ENCODE measurements at regions not wholly inside any gene's neighbourhood (a gene's known extent, or its start where the extent isn't known, plus 50 kb on each side); places are given as distances from the start of the nearest gene placed in this dataset.

DNA sequence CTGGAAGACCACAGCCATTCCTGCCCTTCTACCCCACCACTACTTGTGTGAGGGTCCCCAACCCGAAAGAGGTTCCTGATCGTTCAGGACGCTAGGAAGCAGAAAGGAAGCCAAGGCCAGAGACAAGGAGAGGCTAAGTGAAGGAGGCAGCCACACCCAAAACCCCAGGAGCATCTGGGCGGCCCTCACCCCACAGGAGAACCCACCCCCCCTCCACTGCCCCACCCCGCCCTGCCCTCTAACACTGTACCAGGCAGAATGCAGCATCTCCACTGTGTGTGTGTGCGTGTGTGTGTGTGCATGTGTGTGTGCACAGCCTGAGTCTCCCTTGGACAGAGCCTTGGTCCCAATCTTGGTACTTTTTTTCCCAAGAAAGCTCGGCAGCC lies 207.5 kb upstream of the HAAO start:
- Histone ChIP-seq H3K4me1 (ENCODE audit: control insufficient read depth in 4 of 4, insufficient read depth in 4 of 4, low read length in 3 of 4) (peaks cover 0 to 9% (median 3%) of the 10 kb centered on the region in 4 donors), H3K36me3 (ENCODE audit: control insufficient read depth in 4 of 4, insufficient read depth in 3 of 4, low read depth in 1 of 4, low read length in 3 of 4) (no peaks in the 10 kb centered on the region), H3K9me3 (ENCODE audit: control insufficient read depth in 4 of 4, low read length in 3 of 4) (no peaks in the 10 kb centered on the region), H3K27me3 (ENCODE audit: control insufficient read depth in 4 of 4, insufficient read depth in 4 of 4, low read length in 3 of 4) (no peaks in the 10 kb centered on the region), H3K9ac (ENCODE audit: low read depth in 1 of 2, low read length in 2 of 2) (no peak overlapping the region), H3K27ac (ENCODE audit: low read depth in 1 of 2, low read length in 2 of 2) (no peak overlapping the region), H3K4me3 (ENCODE audit: low read depth in 1 of 3, low read length in 3 of 3) (no peak overlapping the region)
- WGBS = 92% methylated on average over 7 of the region's 7 CpGs
- TF ChIP-seq HNF4A (conservative IDR thresholded peaks at IDR 0.05) = no peak
- TF ChIP-seq EGR1 (IDR thresholded peaks at IDR 0.05; ENCODE audit: low read depth in 2 of 2) = no peak
- no peak for TF ChIP-seq NR2F2 (IDR thresholded peaks at IDR 0.05)
- TF ChIP-seq FOXA1 (IDR thresholded peaks at IDR 0.05) = no peak
- TF ChIP-seq, protein P1, sequence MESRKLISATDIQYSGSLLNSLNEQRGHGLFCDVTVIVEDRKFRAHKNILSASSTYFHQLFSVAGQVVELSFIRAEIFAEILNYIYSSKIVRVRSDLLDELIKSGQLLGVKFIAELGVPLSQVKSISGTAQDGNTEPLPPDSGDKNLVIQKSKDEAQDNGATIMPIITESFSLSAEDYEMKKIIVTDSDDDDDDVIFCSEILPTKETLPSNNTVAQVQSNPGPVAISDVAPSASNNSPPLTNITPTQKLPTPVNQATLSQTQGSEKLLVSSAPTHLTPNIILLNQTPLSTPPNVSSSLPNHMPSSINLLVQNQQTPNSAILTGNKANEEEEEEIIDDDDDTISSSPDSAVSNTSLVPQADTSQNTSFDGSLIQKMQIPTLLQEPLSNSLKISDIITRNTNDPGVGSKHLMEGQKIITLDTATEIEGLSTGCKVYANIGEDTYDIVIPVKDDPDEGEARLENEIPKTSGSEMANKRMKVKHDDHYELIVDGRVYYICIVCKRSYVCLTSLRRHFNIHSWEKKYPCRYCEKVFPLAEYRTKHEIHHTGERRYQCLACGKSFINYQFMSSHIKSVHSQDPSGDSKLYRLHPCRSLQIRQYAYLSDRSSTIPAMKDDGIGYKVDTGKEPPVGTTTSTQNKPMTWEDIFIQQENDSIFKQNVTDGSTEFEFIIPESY (IDR thresholded peaks at IDR 0.05) = no peak
- TF ChIP-seq, protein P2, sequence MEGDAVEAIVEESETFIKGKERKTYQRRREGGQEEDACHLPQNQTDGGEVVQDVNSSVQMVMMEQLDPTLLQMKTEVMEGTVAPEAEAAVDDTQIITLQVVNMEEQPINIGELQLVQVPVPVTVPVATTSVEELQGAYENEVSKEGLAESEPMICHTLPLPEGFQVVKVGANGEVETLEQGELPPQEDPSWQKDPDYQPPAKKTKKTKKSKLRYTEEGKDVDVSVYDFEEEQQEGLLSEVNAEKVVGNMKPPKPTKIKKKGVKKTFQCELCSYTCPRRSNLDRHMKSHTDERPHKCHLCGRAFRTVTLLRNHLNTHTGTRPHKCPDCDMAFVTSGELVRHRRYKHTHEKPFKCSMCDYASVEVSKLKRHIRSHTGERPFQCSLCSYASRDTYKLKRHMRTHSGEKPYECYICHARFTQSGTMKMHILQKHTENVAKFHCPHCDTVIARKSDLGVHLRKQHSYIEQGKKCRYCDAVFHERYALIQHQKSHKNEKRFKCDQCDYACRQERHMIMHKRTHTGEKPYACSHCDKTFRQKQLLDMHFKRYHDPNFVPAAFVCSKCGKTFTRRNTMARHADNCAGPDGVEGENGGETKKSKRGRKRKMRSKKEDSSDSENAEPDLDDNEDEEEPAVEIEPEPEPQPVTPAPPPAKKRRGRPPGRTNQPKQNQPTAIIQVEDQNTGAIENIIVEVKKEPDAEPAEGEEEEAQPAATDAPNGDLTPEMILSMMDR (IDR thresholded peaks at IDR 0.05; ENCODE audit: low read depth, low read length, missing input control) = no peak
- TF ChIP-seq TAF1 (conservative IDR thresholded peaks at IDR 0.05) = no peak
- no peak for TF ChIP-seq FOXA2 (IDR thresholded peaks at IDR 0.05)
- no peak for TF ChIP-seq REST (IDR thresholded peaks at IDR 0.05)
- TF ChIP-seq SP1 (IDR thresholded peaks at IDR 0.05) = no peak
- TF ChIP-seq, protein P3, sequence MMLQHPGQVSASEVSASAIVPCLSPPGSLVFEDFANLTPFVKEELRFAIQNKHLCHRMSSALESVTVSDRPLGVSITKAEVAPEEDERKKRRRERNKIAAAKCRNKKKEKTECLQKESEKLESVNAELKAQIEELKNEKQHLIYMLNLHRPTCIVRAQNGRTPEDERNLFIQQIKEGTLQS (IDR thresholded peaks at IDR 0.05) = no peak
- no peak for TF ChIP-seq JUND (IDR thresholded peaks at IDR 0.05)
- no peak for TF ChIP-seq RXRA (IDR thresholded peaks at IDR 0.05)
- no peak for DNase-seq (ENCODE audit: low spot score)

GRCh38 chr2:42999391-42999841 lies 207.0 kb upstream of the HAAO start:
- Histone ChIP-seq H3K36me3 (ENCODE audit: control insufficient read depth in 4 of 4, insufficient read depth in 3 of 4, low read depth in 1 of 4, low read length in 3 of 4) (no peaks in the 10 kb centered on the region), H3K9me3 (ENCODE audit: control insufficient read depth in 4 of 4, low read length in 3 of 4) (no peaks in the 10 kb centered on the region), H3K9ac (ENCODE audit: low read depth in 1 of 2, low read length in 2 of 2) (no peak overlapping the region), H3K27ac (ENCODE audit: low read depth in 1 of 2, low read length in 2 of 2) (no peak overlapping the region), H3K4me3 (ENCODE audit: low read depth in 1 of 3, low read length in 3 of 3) (no peak overlapping the region), H3K27me3 (ENCODE audit: control insufficient read depth in 4 of 4, insufficient read depth in 4 of 4, low read length in 3 of 4) (no peaks in the 10 kb centered on the region), H3K4me1 (ENCODE audit: control insufficient read depth in 4 of 4, insufficient read depth in 4 of 4, low read length in 3 of 4) (peaks cover 0 to 5% (median 0%) of the 10 kb centered on the region in 4 donors)
- no peak for DNase-seq (ENCODE audit: low spot score)
- WGBS = 87% methylated on average over 5 of the region's 5 CpGs
- TF ChIP-seq SP1 (IDR thresholded peaks at IDR 0.05) = no peak
- no peak for TF ChIP-seq JUND (IDR thresholded peaks at IDR 0.05)
- no peak for TF ChIP-seq FOXA2 (IDR thresholded peaks at IDR 0.05)
- TF ChIP-seq GABPA (IDR thresholded peaks at IDR 0.05 in 1 of 2, conservative IDR thresholded peaks at IDR 0.05 in 1 of 2) = no peak
- TF ChIP-seq HNF4A (conservative IDR thresholded peaks at IDR 0.05) = no peak
- no peak for TF ChIP-seq NR2F2 (IDR thresholded peaks at IDR 0.05)
- TF ChIP-seq HNF4G (IDR thresholded peaks at IDR 0.05) = no peak
- no peak for TF ChIP-seq EGR1 (IDR thresholded peaks at IDR 0.05; ENCODE audit: low read depth in 2 of 2)
- TF ChIP-seq RXRA (IDR thresholded peaks at IDR 0.05) = no peak
- no peak for TF ChIP-seq TAF1 (conservative IDR thresholded peaks at IDR 0.05)
- no peak for TF ChIP-seq RAD21 (IDR thresholded peaks at IDR 0.05)
- TF ChIP-seq, protein P1 (IDR thresholded peaks at IDR 0.05) = no peak
- TF ChIP-seq REST (IDR thresholded peaks at IDR 0.05) = no peak

All from liver (tissue), 8 donors.